Natural killer cell (primary cell): ENCODE measurements at regions not wholly inside any gene's neighbourhood (a gene's known extent, or its start where the extent isn't known, plus 50 kb on each side); places are given as distances from the start of the nearest gene placed in this dataset.

Experiments
- ATAC-seq, 3 donors: fragments of 150-1000 bp in 2 of 3; fragments of 200-7000 bp in 1 of 3; cut with Tn5 transposase; 1 replicate in 1 of 3; 2 replicates in 2 of 3; pipeline ENCODE4 v1.10.0; 2021; ENCODE audit warnings: mild to moderate bottlenecking in 2 of 3, moderate library complexity in 2 of 3
- DNase-seq, 2 donors: peaks; one replicate each; pipeline versions ENCODE4 v3.0.0 to v3.0.0-alpha.2; 2013 to 2021; ENCODE audit warnings: mixed read lengths in 1 of 2
- H3K27ac ChIP-seq: one replicate; pipeline ENCODE4 v1.5.1; 2013; ENCODE audit warnings: mild to moderate bottlenecking, low read length
- H3K27me3 ChIP-seq: one replicate; pipeline ENCODE4 v1.6.1; 2013; ENCODE audit warnings: low read length; ENCODE audit not compliant: control insufficient read depth, insufficient read depth
- H3K36me3 ChIP-seq: one replicate; pipeline ENCODE4 v1.6.1; 2013; ENCODE audit warnings: low read length; ENCODE audit not compliant: control insufficient read depth, insufficient read depth
- H3K4me1 ChIP-seq: one replicate; pipeline ENCODE4 v1.6.1; 2013; ENCODE audit warnings: low read length; ENCODE audit not compliant: control insufficient read depth, insufficient read depth
- H3K4me3 ChIP-seq: one replicate; pipeline ENCODE4 v1.5.1; 2013; ENCODE audit warnings: low read length
- H3K9me3 ChIP-seq: one replicate; pipeline ENCODE4 v1.6.1; 2013; ENCODE audit warnings: low read length; ENCODE audit not compliant: control insufficient read depth, insufficient read depth
- H3K27ac Mint-ChIP-seq, 2 donors: one replicate each; pipeline ENCODE4 v1.8.0; 2022; ENCODE audit warnings: mild to moderate bottlenecking in 2 of 2, mixed read lengths in 2 of 2, moderate library complexity in 1 of 2
- H3K27me3 Mint-ChIP-seq, 2 donors: one replicate each; pipeline ENCODE4 v1.8.0; 2022; ENCODE audit warnings: low read depth in 2 of 2, mixed read lengths in 2 of 2
- H3K36me3 Mint-ChIP-seq: one replicate; pipeline ENCODE4 v1.8.0; 2022; ENCODE audit warnings: mixed read lengths
- H3K4me1 Mint-ChIP-seq, 2 donors: one replicate each; pipeline ENCODE4 v1.8.0; 2022; ENCODE audit warnings: mixed read lengths in 2 of 2
- H3K4me3 Mint-ChIP-seq: one replicate; pipeline ENCODE4 v1.8.0; 2022; ENCODE audit warnings: mild to moderate bottlenecking, moderate library complexity, mixed read lengths
- H3K9me3 Mint-ChIP-seq, 2 donors: one replicate each; pipeline ENCODE4 v1.8.0; 2022; ENCODE audit warnings: mixed read lengths in 2 of 2
- CTCF ChIP-seq: fragments of 200-600 bp; IDR thresholded peaks from one replicate; pipeline ENCODE4 v1.8.0; 2022; ENCODE audit warnings: antibody characterized with exemption
- WGBS: methylation state at CpG from one replicate; pipeline ENCODE4 v1.1.7; 2013; ENCODE audit warnings: missing lambda C conversion rate; ENCODE audit not compliant: insufficient coverage; 5-methylcytosine and 5-hydroxymethylcytosine counted together
- intact Hi-C: fragments of 100-400 bp; cut with micrococcal nuclease; formaldehyde crosslinking; loops from one replicate; pipeline ENCODE4 v1.14.2; 2022

GRCh38 chr19:27997069-27997468 lies 1215.9 kb downstream of the UQCRFS1 start:
- no peaks in the 10 kb centered on the region for H3K27me3 Mint-ChIP-seq
- DNase-seq (no peak), ATAC-seq (no peak)
- Histone ChIP-seq H3K9me3 (no peaks in the 10 kb centered on the region), H3K27ac (no peak overlapping the region), H3K4me3 (no peak overlapping the region), H3K4me1 (no peaks in the 10 kb centered on the region), H3K36me3 (no peaks in the 10 kb centered on the region), H3K27me3 (no peaks in the 10 kb centered on the region)
- peaks cover 0 to 2% of the 10 kb centered on the region in 2 donors for H3K9me3 Mint-ChIP-seq
- TF ChIP-seq CTCF = no peak
- intact Hi-C loops = no loop called here
- no peaks in the 10 kb centered on the region for H3K36me3 Mint-ChIP-seq
- no peaks in the 10 kb centered on the region for H3K4me1 Mint-ChIP-seq
- H3K4me3 Mint-ChIP-seq = no peak overlapping the region
- H3K27ac Mint-ChIP-seq = no peak overlapping the region
- WGBS = 92% methylated on average over 1 of the region's 2 CpGs

GRCh38 chr19:27993619-27994570 lies 1219.1 kb downstream of the UQCRFS1 start:
- ATAC-seq (no peak), DNase-seq (no peak)
- Mint-ChIP-seq H3K4me3 (no peak overlapping the region), H3K9me3 (peaks cover 0 to 2% of the 10 kb centered on the region in 2 donors), H3K27me3 (peaks cover 4 to 12% of the 10 kb centered on the region in 2 donors), H3K4me1 (no peaks in the 10 kb centered on the region), H3K36me3 (no peaks in the 10 kb centered on the region), H3K27ac (no peak overlapping the region)
- no peak for TF ChIP-seq CTCF
- Histone ChIP-seq H3K27ac (no peak overlapping the region), H3K4me3 (no peak overlapping the region), H3K9me3 (no peaks in the 10 kb centered on the region), H3K36me3 (no peaks in the 10 kb centered on the region), H3K4me1 (no peaks in the 10 kb centered on the region), H3K27me3 (no peaks in the 10 kb centered on the region)
- intact Hi-C loops = no loop called here
- WGBS = 73% methylated on average over 6 of the region's 6 CpGs

- no CpG with 5 or more reads among the region's 1 CpG for WGBS
- no peak for ATAC-seq
Observed at GRCh38 chr19:27986299-27986698, 1226.7 kb downstream of the UQCRFS1 start.

More at GRCh38 chr19:27986299-27986698, 1226.7 kb downstream of the UQCRFS1 start:
- no peak overlapping the region for H3K4me3 Mint-ChIP-seq
- H3K27ac Mint-ChIP-seq = no peak overlapping the region
- DNase-seq = no peak
- no peaks in the 10 kb centered on the region for H3K36me3 ChIP-seq
- H3K36me3 Mint-ChIP-seq = no peaks in the 10 kb centered on the region
- no peaks in the 10 kb centered on the region for H3K9me3 Mint-ChIP-seq
- H3K4me3 ChIP-seq = no peak overlapping the region
- no peak overlapping the region for H3K27ac ChIP-seq
- no peaks in the 10 kb centered on the region for H3K9me3 ChIP-seq
- H3K4me1 ChIP-seq = no peaks in the 10 kb centered on the region
- no peaks in the 10 kb centered on the region for H3K27me3 ChIP-seq
- TF ChIP-seq CTCF = no peak
- no peaks in the 10 kb centered on the region for H3K4me1 Mint-ChIP-seq
- peaks cover 4 to 13% of the 10 kb centered on the region in 2 donors for H3K27me3 Mint-ChIP-seq
- intact Hi-C loops = loop anchor here (10.0 kb wide), 1 partner anchor 459 kb away; no protein-coding TSS in a partner anchor
